Liver (tissue), 8 donors: ENCODE measurements at regions not wholly inside any gene's neighbourhood (a gene's known extent, or its start where the extent isn't known, plus 50 kb on each side); places are given as distances from the start of the nearest gene placed in this dataset.

Experiments
- DNase-seq: peaks from one replicate; pipeline ENCODE4 v3.0.0-alpha.2; 2017; ENCODE audit warnings: low spot score
- H3K27ac ChIP-seq, 2 donors: one replicate each; pipeline ENCODE4 v1.7.0; 2013; ENCODE audit warnings: inconsistent platforms in 2 of 2, low read length in 2 of 2, control low read depth in 1 of 2, low read depth in 1 of 2, mild to moderate bottlenecking in 1 of 2
- H3K27me3 ChIP-seq, 4 donors: one replicate each; pipeline versions ENCODE4 v1.6.1 to v1.7.0; 2013; ENCODE audit warnings: low read length in 3 of 4, inconsistent platforms in 1 of 4, mild to moderate bottlenecking in 1 of 4, moderate library complexity in 1 of 4; ENCODE audit not compliant: control insufficient read depth in 4 of 4, insufficient read depth in 4 of 4
- H3K36me3 ChIP-seq, 4 donors: one replicate each; pipeline versions ENCODE4 v1.6.1 to v1.7.0; 2013; ENCODE audit warnings: low read length in 3 of 4, mild to moderate bottlenecking in 3 of 4, low read depth in 1 of 4, moderate library complexity in 1 of 4; ENCODE audit not compliant: control insufficient read depth in 4 of 4, insufficient read depth in 3 of 4
- H3K4me1 ChIP-seq, 4 donors: one replicate each; pipeline versions ENCODE4 v1.6.1 to v1.7.0; 2013; ENCODE audit warnings: low read length in 3 of 4, mild to moderate bottlenecking in 3 of 4, moderate library complexity in 1 of 4; ENCODE audit not compliant: control insufficient read depth in 4 of 4, insufficient read depth in 4 of 4
- H3K4me3 ChIP-seq, 3 donors: one replicate each; pipeline versions ENCODE4 v1.6.1 to v1.7.0; 2013; ENCODE audit warnings: low read length in 3 of 3, control low read depth in 1 of 3, low read depth in 1 of 3, mild to moderate bottlenecking in 1 of 3
- H3K9ac ChIP-seq, 2 donors: one replicate each; pipeline ENCODE4 v1.7.0; 2013; ENCODE audit warnings: low read length in 2 of 2, mild to moderate bottlenecking in 2 of 2, moderate library complexity in 2 of 2, control low read depth in 1 of 2, low read depth in 1 of 2
- H3K9me3 ChIP-seq, 4 donors: one replicate each; pipeline versions ENCODE4 v1.6.1 to v1.7.0; 2013; ENCODE audit warnings: low read length in 3 of 4; ENCODE audit not compliant: control insufficient read depth in 4 of 4
- EGR1 ChIP-seq, 2 donors: IDR thresholded peaks; 2 replicates each; pipeline ENCODE4 v1.6.1; 2016 to 2018; ENCODE audit warnings: antibody characterized with exemption in 2 of 2, low read depth in 2 of 2
- FOXA1 ChIP-seq: IDR thresholded peaks from 2 replicates; pipeline ENCODE4 v1.6.1; 2016; ENCODE audit warnings: antibody characterized with exemption
- FOXA2 ChIP-seq: IDR thresholded peaks from 2 replicates; pipeline ENCODE4 v1.6.1; 2016; ENCODE audit warnings: antibody characterized with exemption
- GABPA ChIP-seq, 2 donors: IDR thresholded peaks in 1 of 2; conservative IDR thresholded peaks in 1 of 2; 2 replicates each; pipeline ENCODE4 v1.6.1; 2016; ENCODE audit warnings: antibody characterized with exemption in 2 of 2, mild to moderate bottlenecking in 1 of 2, moderate library complexity in 1 of 2
- HNF4A ChIP-seq, 2 donors: conservative IDR thresholded peaks; 2 replicates each; pipeline ENCODE4 v1.6.1; 2016; ENCODE audit warnings: antibody characterized with exemption in 2 of 2, mild to moderate bottlenecking in 2 of 2
- HNF4G ChIP-seq: IDR thresholded peaks from 2 replicates; pipeline ENCODE4 v1.6.1; 2016; ENCODE audit warnings: antibody characterized with exemption
- NR2F2 ChIP-seq: IDR thresholded peaks from 2 replicates; pipeline ENCODE4 v1.6.1; 2016; ENCODE audit warnings: antibody characterized with exemption
- RAD21 ChIP-seq, 2 donors: IDR thresholded peaks; 2 replicates each; pipeline ENCODE4 v1.6.1; 2016; ENCODE audit warnings: antibody characterized with exemption in 2 of 2, mild to moderate bottlenecking in 2 of 2
- RXRA ChIP-seq, 2 donors: IDR thresholded peaks; 2 replicates each; pipeline ENCODE4 v1.6.1; 2017 to 2018; ENCODE audit warnings: antibody characterized with exemption in 2 of 2, mild to moderate bottlenecking in 1 of 2
- SP1 ChIP-seq: IDR thresholded peaks from 2 replicates; pipeline ENCODE4 v1.6.1; 2018; ENCODE audit warnings: antibody characterized with exemption, mild to moderate bottlenecking
- TAF1 ChIP-seq: conservative IDR thresholded peaks from 2 replicates; pipeline ENCODE4 v1.6.1; 2016; ENCODE audit warnings: antibody characterized with exemption, mild to moderate bottlenecking
- YY1 ChIP-seq: IDR thresholded peaks from 2 replicates; pipeline ENCODE4 v1.6.1; 2016; ENCODE audit warnings: antibody characterized with exemption, mild to moderate bottlenecking
- WGBS: extraction: QIAGEN DNeasy Blood & Tissue Kit; methylation state at CpG from one replicate; pipeline ENCODE4 v1.1.7; 2013; 5-methylcytosine and 5-hydroxymethylcytosine counted together
- TF ChIP-seq, protein P1 (sequence below): IDR thresholded peaks from 2 replicates; pipeline ENCODE4 v1.6.1; 2016; ENCODE audit warnings: antibody characterized with exemption, mild to moderate bottlenecking
- TF ChIP-seq, protein P2 (sequence below): fragments of 150-350 bp; IDR thresholded peaks from 2 replicates; pipeline ENCODE4 v1.5.1; 2017; ENCODE audit warnings: improper control_type of control experiment, low read depth, low read length; ENCODE audit not compliant: missing input control
- TF ChIP-seq, protein P3 (sequence below): IDR thresholded peaks from 2 replicates; pipeline ENCODE4 v1.6.1; 2016; ENCODE audit warnings: antibody characterized with exemption
- TF ChIP-seq, protein P4 (sequence below): IDR thresholded peaks from 2 replicates; pipeline ENCODE4 v1.6.1; 2016; ENCODE audit warnings: antibody characterized with exemption
- TF ChIP-seq, protein P5 (sequence below): IDR thresholded peaks from 2 replicates; pipeline ENCODE4 v1.6.1; 2016; ENCODE audit warnings: antibody characterized with exemption
- donor health status: healthy.
- donor health status: healthy.
- donor health status: healthy.
- donor health status: healthy.
- donor health status: healthy.

DNA sequence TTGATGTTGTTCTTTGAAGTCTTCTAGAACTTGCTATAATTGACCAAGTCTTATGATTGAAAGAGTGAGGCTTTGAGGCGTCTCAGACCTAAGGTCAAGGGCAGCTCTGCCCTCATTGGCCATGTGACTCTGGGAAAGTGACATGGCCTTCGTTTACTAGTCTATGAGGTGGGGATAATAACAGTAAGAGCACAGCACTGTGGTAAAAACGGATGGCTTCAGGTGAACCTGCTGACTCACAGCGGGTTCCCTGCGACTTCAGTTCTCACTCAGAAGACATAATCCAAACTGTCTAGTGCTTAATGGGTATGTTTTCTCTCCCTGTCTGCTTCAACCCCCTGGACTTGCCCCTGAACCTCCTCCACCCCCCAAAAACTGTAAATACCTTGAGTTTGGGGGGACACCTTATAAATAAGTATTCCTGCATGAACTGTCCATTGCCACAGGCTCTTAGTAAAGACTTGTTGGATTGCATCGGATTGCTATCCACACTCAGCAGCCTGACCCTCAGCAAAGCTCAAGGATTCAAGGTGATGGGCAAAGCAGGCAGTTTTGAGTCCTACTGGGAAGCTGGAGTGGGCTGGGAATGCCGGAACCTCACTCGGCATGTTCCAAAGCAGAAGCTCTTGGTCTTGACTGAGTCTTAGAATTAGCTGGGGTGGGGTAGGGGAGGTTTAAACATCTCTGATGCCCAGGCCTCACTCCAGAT is 304.6 kb downstream of the KLF6 start (continued):
- TF ChIP-seq, protein P1, sequence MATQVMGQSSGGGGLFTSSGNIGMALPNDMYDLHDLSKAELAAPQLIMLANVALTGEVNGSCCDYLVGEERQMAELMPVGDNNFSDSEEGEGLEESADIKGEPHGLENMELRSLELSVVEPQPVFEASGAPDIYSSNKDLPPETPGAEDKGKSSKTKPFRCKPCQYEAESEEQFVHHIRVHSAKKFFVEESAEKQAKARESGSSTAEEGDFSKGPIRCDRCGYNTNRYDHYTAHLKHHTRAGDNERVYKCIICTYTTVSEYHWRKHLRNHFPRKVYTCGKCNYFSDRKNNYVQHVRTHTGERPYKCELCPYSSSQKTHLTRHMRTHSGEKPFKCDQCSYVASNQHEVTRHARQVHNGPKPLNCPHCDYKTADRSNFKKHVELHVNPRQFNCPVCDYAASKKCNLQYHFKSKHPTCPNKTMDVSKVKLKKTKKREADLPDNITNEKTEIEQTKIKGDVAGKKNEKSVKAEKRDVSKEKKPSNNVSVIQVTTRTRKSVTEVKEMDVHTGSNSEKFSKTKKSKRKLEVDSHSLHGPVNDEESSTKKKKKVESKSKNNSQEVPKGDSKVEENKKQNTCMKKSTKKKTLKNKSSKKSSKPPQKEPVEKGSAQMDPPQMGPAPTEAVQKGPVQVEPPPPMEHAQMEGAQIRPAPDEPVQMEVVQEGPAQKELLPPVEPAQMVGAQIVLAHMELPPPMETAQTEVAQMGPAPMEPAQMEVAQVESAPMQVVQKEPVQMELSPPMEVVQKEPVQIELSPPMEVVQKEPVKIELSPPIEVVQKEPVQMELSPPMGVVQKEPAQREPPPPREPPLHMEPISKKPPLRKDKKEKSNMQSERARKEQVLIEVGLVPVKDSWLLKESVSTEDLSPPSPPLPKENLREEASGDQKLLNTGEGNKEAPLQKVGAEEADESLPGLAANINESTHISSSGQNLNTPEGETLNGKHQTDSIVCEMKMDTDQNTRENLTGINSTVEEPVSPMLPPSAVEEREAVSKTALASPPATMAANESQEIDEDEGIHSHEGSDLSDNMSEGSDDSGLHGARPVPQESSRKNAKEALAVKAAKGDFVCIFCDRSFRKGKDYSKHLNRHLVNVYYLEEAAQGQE, result no peak
- no peak for TF ChIP-seq NR2F2
- TF ChIP-seq TAF1, result no peak
- no peak for TF ChIP-seq RXRA (IDR thresholded peaks at IDR 0.05)

DNA sequence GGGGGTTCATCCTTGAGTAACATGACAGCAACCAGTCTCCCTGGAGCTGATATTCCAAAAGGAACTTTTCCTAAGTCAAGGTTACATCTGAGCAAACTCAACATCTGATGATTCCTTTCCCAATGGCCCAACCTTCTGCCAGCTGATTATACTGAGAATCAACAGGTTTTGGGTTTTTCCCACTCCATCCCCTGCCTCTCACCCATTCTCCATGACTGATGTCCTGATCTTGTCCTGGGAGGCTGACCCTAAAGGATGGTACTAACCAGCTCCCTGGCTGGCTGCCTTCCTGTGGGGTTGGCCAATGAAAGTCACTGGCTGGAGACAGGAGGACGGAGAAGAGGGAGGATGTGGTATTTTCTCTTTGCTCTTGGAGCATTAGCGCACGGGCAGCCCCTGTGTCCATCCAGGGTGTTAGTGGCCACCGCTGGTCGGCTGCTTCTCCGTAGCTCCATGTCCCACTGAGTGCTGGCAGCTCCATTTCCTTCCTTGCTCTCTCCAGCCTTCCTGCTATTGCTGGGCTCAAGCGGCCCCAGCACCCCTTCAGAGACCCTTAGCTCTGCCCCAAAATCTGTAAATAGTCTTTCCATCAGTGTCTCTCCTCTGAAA is 306.2 kb upstream of the PITRM1 start:
- Histone ChIP-seq H3K36me3 (no peaks in the 10 kb centered on the region), H3K4me1 (peaks cover 0 to 3% (median 0%) of the 10 kb centered on the region in 4 donors), H3K9ac (no peak overlapping the region), H3K9me3 (no peaks in the 10 kb centered on the region), H3K27me3 (no peaks in the 10 kb centered on the region), H3K4me3 (no peak overlapping the region), H3K27ac (no peak overlapping the region)
- no peak for TF ChIP-seq FOXA2
- no peak for TF ChIP-seq SP1
- TF ChIP-seq, protein P1, result no peak
- no peak for TF ChIP-seq HNF4A (conservative IDR thresholded peaks at IDR 0.05)
- TF ChIP-seq NR2F2, result no peak
- TF ChIP-seq HNF4G, result no peak
- no peak for TF ChIP-seq TAF1
- TF ChIP-seq, protein P2, sequence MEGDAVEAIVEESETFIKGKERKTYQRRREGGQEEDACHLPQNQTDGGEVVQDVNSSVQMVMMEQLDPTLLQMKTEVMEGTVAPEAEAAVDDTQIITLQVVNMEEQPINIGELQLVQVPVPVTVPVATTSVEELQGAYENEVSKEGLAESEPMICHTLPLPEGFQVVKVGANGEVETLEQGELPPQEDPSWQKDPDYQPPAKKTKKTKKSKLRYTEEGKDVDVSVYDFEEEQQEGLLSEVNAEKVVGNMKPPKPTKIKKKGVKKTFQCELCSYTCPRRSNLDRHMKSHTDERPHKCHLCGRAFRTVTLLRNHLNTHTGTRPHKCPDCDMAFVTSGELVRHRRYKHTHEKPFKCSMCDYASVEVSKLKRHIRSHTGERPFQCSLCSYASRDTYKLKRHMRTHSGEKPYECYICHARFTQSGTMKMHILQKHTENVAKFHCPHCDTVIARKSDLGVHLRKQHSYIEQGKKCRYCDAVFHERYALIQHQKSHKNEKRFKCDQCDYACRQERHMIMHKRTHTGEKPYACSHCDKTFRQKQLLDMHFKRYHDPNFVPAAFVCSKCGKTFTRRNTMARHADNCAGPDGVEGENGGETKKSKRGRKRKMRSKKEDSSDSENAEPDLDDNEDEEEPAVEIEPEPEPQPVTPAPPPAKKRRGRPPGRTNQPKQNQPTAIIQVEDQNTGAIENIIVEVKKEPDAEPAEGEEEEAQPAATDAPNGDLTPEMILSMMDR, result no peak
- no peak for TF ChIP-seq EGR1 (IDR thresholded peaks at IDR 0.05; ENCODE audit: low read depth in 2 of 2)
- TF ChIP-seq, protein P3, sequence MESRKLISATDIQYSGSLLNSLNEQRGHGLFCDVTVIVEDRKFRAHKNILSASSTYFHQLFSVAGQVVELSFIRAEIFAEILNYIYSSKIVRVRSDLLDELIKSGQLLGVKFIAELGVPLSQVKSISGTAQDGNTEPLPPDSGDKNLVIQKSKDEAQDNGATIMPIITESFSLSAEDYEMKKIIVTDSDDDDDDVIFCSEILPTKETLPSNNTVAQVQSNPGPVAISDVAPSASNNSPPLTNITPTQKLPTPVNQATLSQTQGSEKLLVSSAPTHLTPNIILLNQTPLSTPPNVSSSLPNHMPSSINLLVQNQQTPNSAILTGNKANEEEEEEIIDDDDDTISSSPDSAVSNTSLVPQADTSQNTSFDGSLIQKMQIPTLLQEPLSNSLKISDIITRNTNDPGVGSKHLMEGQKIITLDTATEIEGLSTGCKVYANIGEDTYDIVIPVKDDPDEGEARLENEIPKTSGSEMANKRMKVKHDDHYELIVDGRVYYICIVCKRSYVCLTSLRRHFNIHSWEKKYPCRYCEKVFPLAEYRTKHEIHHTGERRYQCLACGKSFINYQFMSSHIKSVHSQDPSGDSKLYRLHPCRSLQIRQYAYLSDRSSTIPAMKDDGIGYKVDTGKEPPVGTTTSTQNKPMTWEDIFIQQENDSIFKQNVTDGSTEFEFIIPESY, result no peak
- no peak for TF ChIP-seq RAD21 (IDR thresholded peaks at IDR 0.05)
- TF ChIP-seq YY1, result no peak
- no peak for TF ChIP-seq GABPA (IDR thresholded peaks at IDR 0.05 in 1 of 2, conservative IDR thresholded peaks at IDR 0.05 in 1 of 2)
- TF ChIP-seq, protein P4, sequence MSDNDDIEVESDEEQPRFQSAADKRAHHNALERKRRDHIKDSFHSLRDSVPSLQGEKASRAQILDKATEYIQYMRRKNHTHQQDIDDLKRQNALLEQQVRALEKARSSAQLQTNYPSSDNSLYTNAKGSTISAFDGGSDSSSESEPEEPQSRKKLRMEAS, result no peak
- no peak for TF ChIP-seq RXRA (IDR thresholded peaks at IDR 0.05)
- TF ChIP-seq, protein P5, sequence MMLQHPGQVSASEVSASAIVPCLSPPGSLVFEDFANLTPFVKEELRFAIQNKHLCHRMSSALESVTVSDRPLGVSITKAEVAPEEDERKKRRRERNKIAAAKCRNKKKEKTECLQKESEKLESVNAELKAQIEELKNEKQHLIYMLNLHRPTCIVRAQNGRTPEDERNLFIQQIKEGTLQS, result no peak
- no peak for TF ChIP-seq FOXA1
- WGBS, result 90% methylated on average over 7 of the region's 7 CpGs
- no peak for DNase-seq
